ENCODE measurements at regions not wholly inside any gene's neighbourhood (a gene's known extent, or its start where the extent isn't known, plus 50 kb on each side); places are given as distances from the start of the nearest gene placed in this dataset.

DNA sequence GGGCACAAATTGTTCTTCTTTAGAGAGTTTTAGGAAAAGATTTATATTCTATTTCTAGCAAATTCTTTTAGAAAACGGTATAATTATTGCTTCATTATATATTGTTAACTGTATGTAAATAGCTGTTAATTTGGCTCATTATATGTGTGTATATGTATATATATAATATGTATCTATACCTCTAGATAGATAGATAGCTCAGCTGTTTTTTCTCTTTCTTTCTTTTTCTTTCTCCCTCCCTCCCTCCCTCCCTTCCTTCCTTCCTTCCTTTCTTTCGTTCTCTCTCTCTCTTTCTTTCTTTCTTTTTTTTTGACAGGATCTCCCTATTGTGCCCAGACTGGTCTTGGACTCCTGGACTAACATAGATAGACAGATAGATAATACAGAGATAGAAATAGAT is 1538.8 kb downstream of the PCDH7 start:
- no peak for DNase-seq
- TF ChIP-seq POLR2A (IDR thresholded peaks at IDR 0.05; ENCODE audit: low read length) (no peak), GATA1 (IDR thresholded peaks at IDR 0.05; ENCODE audit: low read depth, low read length) (no peak)

GRCh38 chr4:32261196-32261595 is 1541.0 kb downstream of the PCDH7 start:
- TF ChIP-seq POLR2A (IDR thresholded peaks at IDR 0.05; ENCODE audit: low read length): no peak
- no peak for TF ChIP-seq GATA1 (IDR thresholded peaks at IDR 0.05; ENCODE audit: low read depth, low read length)
- DNase-seq: no peak

- no peak for TF ChIP-seq GATA1 (IDR thresholded peaks at IDR 0.05; ENCODE audit: low read depth, low read length)
- TF ChIP-seq POLR2A (IDR thresholded peaks at IDR 0.05; ENCODE audit: low read length): no peak
- no peak for DNase-seq
These were observed 1548.7 kb downstream of the PCDH7 start for GRCh38 chr4:32268863-32269262.

- TF ChIP-seq POLR2A (IDR thresholded peaks at IDR 0.05; ENCODE audit: low read length) (no peak), GATA1 (IDR thresholded peaks at IDR 0.05; ENCODE audit: low read depth, low read length) (no peak)
- DNase-seq: no peak
These were observed 1569.9 kb downstream of the PCDH7 start for GRCh38 chr4:32290102-32290501.

DNA sequence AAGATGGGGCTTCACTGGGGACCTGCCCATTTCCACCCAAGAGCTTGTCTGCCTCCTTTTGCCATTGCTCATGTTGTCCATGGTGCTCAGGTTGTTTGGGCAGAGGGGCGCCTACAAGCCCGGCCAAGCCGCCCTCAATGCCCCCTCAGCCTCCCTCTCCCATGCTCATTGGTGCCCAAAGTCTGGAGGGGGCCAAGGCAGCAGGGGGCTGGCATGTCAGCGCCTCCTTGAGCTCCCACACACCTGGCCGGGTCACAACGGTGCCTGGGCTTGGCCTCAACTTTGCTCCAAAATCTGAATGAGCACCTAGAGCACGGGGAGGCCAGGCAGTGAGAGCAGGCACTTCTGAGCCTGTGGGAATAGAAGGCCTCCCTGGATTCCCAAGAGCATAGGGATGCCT is 1598.8 kb downstream of the PCDH7 start:
- no peak for DNase-seq
- TF ChIP-seq POLR2A (IDR thresholded peaks at IDR 0.05; ENCODE audit: low read length) (no peak), GATA1 (IDR thresholded peaks at IDR 0.05; ENCODE audit: low read depth, low read length) (no peak)

GRCh38 chr4:32321421-32321820 is 1601.3 kb downstream of the PCDH7 start:
- no peak for TF ChIP-seq POLR2A (IDR thresholded peaks at IDR 0.05; ENCODE audit: low read length)
- no peak for TF ChIP-seq GATA1 (IDR thresholded peaks at IDR 0.05; ENCODE audit: low read depth, low read length)
- DNase-seq: no peak

DNA sequence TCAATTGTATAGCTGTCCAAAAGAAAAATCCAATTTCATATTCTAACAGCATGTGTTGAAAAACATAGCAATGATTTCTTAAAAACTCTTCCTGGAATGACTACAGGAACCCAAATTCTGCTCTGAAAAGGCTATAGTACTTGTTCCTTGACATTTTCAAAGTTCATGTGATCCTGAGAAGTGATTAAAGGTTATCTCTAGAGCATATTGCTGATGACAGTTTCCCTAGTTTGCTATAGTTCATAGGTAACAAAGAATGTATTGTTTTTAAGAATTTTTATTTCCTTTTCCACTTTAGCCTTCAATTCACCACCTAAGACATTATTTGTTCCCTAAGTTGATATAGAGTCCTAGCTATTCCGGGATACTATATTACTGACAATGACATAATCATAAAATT is 1614.6 kb downstream of the PCDH7 start:
- DNase-seq: no peak
- TF ChIP-seq GATA1 (IDR thresholded peaks at IDR 0.05; ENCODE audit: low read depth, low read length): no peak
- no peak for TF ChIP-seq POLR2A (IDR thresholded peaks at IDR 0.05; ENCODE audit: low read length)

GRCh38 chr4:32337403-32337802 is 1617.2 kb downstream of the PCDH7 start:
- no peak for TF ChIP-seq POLR2A (IDR thresholded peaks at IDR 0.05; ENCODE audit: low read length)
- no peak for TF ChIP-seq GATA1 (IDR thresholded peaks at IDR 0.05; ENCODE audit: low read depth, low read length)
- no peak for DNase-seq

- DNase-seq: no peak
- no peak for TF ChIP-seq GATA1 (IDR thresholded peaks at IDR 0.05; ENCODE audit: low read depth, low read length)
- TF ChIP-seq POLR2A (IDR thresholded peaks at IDR 0.05; ENCODE audit: low read length): no peak
These were observed 1620.4 kb downstream of the PCDH7 start for GRCh38 chr4:32340591-32340990.

DNA sequence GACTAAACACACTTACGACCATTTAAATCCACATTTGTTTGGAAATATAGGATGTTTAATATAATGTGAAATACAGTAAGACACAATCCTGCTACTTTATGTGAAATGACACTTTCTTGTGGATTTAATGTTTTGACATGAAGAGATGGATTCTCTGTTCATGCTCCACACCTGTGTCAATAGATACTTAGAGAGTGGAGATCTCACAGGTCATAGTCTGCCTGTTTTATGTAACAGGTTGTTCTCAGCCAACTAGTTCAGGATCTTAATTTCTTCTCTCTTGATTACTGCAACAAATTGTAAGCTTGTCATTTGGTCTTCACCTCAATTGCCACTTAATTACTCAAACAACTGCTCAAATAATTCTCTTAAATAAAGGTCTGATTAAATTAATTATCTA is 1621.2 kb downstream of the PCDH7 start:
- no peak for DNase-seq
- TF ChIP-seq POLR2A (IDR thresholded peaks at IDR 0.05; ENCODE audit: low read length) (no peak), GATA1 (IDR thresholded peaks at IDR 0.05; ENCODE audit: low read depth, low read length) (no peak)

- no peak for DNase-seq
- TF ChIP-seq POLR2A (IDR thresholded peaks at IDR 0.05; ENCODE audit: low read length): no peak
- TF ChIP-seq GATA1 (IDR thresholded peaks at IDR 0.05; ENCODE audit: low read depth, low read length): no peak
These were observed 1621.9 kb downstream of the PCDH7 start for GRCh38 chr4:32342054-32342453.

GRCh38 chr4:32349026-32349425 is 1628.9 kb downstream of the PCDH7 start:
- DNase-seq: no peak
- TF ChIP-seq GATA1 (IDR thresholded peaks at IDR 0.05; ENCODE audit: low read depth, low read length) (no peak), POLR2A (IDR thresholded peaks at IDR 0.05; ENCODE audit: low read length) (no peak)

GRCh38 chr4:32374206-32374605 is 1654.0 kb downstream of the PCDH7 start:
- no peak for DNase-seq
- TF ChIP-seq POLR2A (IDR thresholded peaks at IDR 0.05; ENCODE audit: low read length) (no peak), GATA1 (IDR thresholded peaks at IDR 0.05; ENCODE audit: low read depth, low read length) (no peak)

DNA sequence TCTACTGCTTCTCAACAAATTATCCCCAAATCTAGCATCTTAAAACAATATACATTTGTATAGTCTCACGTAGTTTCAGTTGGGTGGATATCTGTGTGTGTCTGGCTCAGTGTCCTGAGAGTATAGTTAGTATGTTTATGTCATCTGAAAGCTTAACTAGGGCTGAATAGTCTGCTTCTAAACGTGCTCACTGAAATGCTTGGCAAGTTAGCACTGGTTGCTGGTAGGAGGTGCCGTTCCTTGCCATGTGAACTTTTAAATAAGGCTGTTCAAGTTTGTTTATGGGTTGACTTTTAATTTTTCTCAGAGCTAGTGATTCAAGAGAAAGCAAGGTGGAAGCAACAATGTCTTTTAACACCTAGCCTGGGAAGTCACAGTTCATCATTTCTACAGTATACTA is 1673.6 kb downstream of the PCDH7 start:
- DNase-seq: no peak
- no peak for TF ChIP-seq GATA1 (IDR thresholded peaks at IDR 0.05; ENCODE audit: low read depth, low read length)
- no peak for TF ChIP-seq POLR2A (IDR thresholded peaks at IDR 0.05; ENCODE audit: low read length)

DNA sequence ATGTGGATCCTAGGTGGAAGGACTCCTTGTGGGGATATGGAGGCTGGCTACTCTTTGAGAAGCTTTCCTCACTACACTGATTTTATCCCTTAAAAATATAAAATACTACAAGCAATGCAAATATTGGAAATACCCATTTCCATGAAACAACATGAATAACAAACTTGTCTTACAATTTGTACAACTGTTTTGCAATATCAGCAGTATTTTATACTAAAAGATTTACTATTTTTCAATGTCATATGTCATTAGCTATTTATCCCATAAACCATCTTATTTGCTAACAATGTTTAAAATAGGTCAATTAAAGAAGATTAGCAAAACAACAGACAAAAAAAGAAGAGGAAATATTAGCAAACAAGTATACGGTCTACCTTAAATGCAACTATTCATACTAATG is 1674.1 kb downstream of the PCDH7 start:
- TF ChIP-seq GATA1 (IDR thresholded peaks at IDR 0.05; ENCODE audit: low read depth, low read length) (no peak), POLR2A (IDR thresholded peaks at IDR 0.05; ENCODE audit: low read length) (no peak)
- DNase-seq: no peak

DNA sequence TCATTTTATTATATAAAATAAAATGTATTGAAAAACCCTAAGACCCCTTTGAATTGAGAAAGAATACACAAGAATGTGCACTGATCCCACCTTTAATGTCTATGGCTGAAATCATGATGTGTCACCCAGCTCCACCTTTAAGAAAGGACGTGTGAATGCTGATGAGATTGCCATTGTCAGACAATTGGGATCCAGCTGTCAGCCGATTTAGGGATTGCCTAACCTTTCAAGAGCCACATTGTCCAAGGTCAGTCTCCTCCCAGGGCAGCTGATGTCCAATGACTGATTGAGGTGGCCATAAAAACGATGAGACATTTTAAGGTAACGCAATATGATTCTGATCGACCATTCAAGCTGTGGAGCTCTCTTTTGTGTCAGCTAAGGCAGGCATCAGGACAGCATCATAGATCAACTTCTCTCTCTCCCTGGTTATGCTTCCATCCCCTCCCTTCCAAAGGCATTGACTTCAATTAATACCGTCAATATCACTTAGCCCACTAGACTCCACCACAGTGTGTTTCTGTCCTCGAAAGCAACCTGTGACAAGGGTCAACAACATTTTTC is 1676.4 kb downstream of the PCDH7 start:
- no peak for TF ChIP-seq GATA1 (IDR thresholded peaks at IDR 0.05; ENCODE audit: low read depth, low read length)
- DNase-seq: no peak
